ENCODE measurements at regions not wholly inside any gene's neighbourhood (a gene's known extent, or its start where the extent isn't known, plus 50 kb on each side); places are given as distances from the start of the nearest gene placed in this dataset.

GRCh38 chr10:94260455-94260854 lies 102.3 kb downstream of the NOC3L start:
- TF ChIP-seq GATA2 (IDR thresholded peaks at IDR 0.05; ENCODE audit: low read depth, low read length) (no peak), GATA3 (IDR thresholded peaks at IDR 0.05; ENCODE audit: low read depth, low read length) (no peak)

All from SH-SY5Y (cell line).